ENCODE measurements at regions not wholly inside any gene's neighbourhood (a gene's known extent, or its start where the extent isn't known, plus 50 kb on each side); places are given as distances from the start of the nearest gene placed in this dataset.

GRCh38 chr15:31254431-31255175 is 72.0 kb upstream of the KLF13 start:
- WGBS, 2 donors, result 62 to 64% methylated on average over 7 of the region's 7 CpGs
- Histone ChIP-seq H3K27ac (no peak overlapping the region), H3K36me3 (no peaks in the 10 kb centered on the region), H3K9me3 (no peaks in the 10 kb centered on the region), H3K27me3 (no peaks in the 10 kb centered on the region), H3K4me1 (peaks cover 0 to 7% (median 1%) of the 10 kb centered on the region in 4 donors), H3K4me3 (no peak overlapping the region)
- ATAC-seq (ENCODE audit: low FRiP score in 2 of 2) (peak in 1 of 2 donors; percentile 59), DNase-seq (no peak)
- TF ChIP-seq POLR2A (IDR thresholded peaks at IDR 0.05), result no peak
- TF ChIP-seq POLR2AphosphoS5 (IDR thresholded peaks at IDR 0.05), result no peak
- no peak for TF ChIP-seq CTCF (IDR thresholded peaks at IDR 0.05)
- no peak for TF ChIP-seq EP300 (IDR thresholded peaks at IDR 0.05)

- Histone ChIP-seq H3K27ac (no peak overlapping the region), H3K9me3 (no peaks in the 10 kb centered on the region), H3K4me1 (peaks cover 0 to 7% (median 1%) of the 10 kb centered on the region in 4 donors), H3K4me3 (no peak overlapping the region), H3K36me3 (no peaks in the 10 kb centered on the region), H3K27me3 (no peaks in the 10 kb centered on the region)
- TF ChIP-seq POLR2AphosphoS5 (IDR thresholded peaks at IDR 0.05) (no peak), EP300 (IDR thresholded peaks at IDR 0.05) (no peak), CTCF (IDR thresholded peaks at IDR 0.05) (no peak), POLR2A (IDR thresholded peaks at IDR 0.05) (no peak)
- no peak for ATAC-seq (ENCODE audit: low FRiP score in 2 of 2)
- DNase-seq, result no peak
- WGBS, 2 donors, result 89 to 91% methylated on average over 5 of the region's 5 CpGs
Measured at GRCh38 chr15:31255176-31255510, 71.5 kb upstream of the KLF13 start.

- Histone ChIP-seq H3K27me3 (no peaks in the 10 kb centered on the region), H3K4me3 (no peak overlapping the region), H3K4me1 (peaks cover 0 to 7% (median 1%) of the 10 kb centered on the region in 4 donors), H3K36me3 (no peaks in the 10 kb centered on the region), H3K9me3 (no peaks in the 10 kb centered on the region), H3K27ac (no peak overlapping the region)
- 65 to 77% methylated on average over 9 of the region's 9 CpGs for WGBS, 2 donors
- DNase-seq, result no peak
- ATAC-seq (ENCODE audit: low FRiP score in 2 of 2), result no peak
- no peak for TF ChIP-seq EP300 (IDR thresholded peaks at IDR 0.05)
- TF ChIP-seq CTCF (IDR thresholded peaks at IDR 0.05), result no peak
- no peak for TF ChIP-seq POLR2AphosphoS5 (IDR thresholded peaks at IDR 0.05)
- no peak for TF ChIP-seq POLR2A (IDR thresholded peaks at IDR 0.05)
Measured at GRCh38 chr15:31255732-31256377, 70.8 kb upstream of the KLF13 start.

GRCh38 chr15:31256378-31257265 is 70.0 kb upstream of the KLF13 start:
- no peaks in the 10 kb centered on the region for H3K36me3 ChIP-seq
- H3K9me3 ChIP-seq, result no peaks in the 10 kb centered on the region
- no peaks in the 10 kb centered on the region for H3K27me3 ChIP-seq
- 77 to 90% methylated on average over 6 to 11 of the region's 11 CpGs for WGBS, 2 donors
- no peak overlapping the region for H3K4me3 ChIP-seq
- ATAC-seq (ENCODE audit: low FRiP score in 2 of 2) (peak in 1 of 2 donors; percentile 21), DNase-seq (no peak)
- peaks cover 0 to 7% (median 1%) of the 10 kb centered on the region in 4 donors for H3K4me1 ChIP-seq
- TF ChIP-seq CTCF (IDR thresholded peaks at IDR 0.05) (no peak), POLR2AphosphoS5 (IDR thresholded peaks at IDR 0.05) (no peak), POLR2A (IDR thresholded peaks at IDR 0.05) (no peak), EP300 (IDR thresholded peaks at IDR 0.05) (no peak)
- H3K27ac ChIP-seq, result no peak overlapping the region

All from upper lobe of left lung (tissue), 6 donors.